Liver (tissue), 8 donors: ENCODE measurements at regions not wholly inside any gene's neighbourhood (a gene's known extent, or its start where the extent isn't known, plus 50 kb on each side); places are given as distances from the start of the nearest gene placed in this dataset.

Experiments used
- DNase-seq: peaks from one replicate; pipeline ENCODE4 v3.0.0-alpha.2; 2017; ENCODE audit warnings: low spot score
- H3K27ac ChIP-seq, 2 donors: one replicate each; pipeline ENCODE4 v1.7.0; 2013; ENCODE audit warnings: inconsistent platforms in 2 of 2, low read length in 2 of 2, control low read depth in 1 of 2, low read depth in 1 of 2, mild to moderate bottlenecking in 1 of 2
- H3K27me3 ChIP-seq, 4 donors: one replicate each; pipeline versions ENCODE4 v1.6.1 to v1.7.0; 2013; ENCODE audit warnings: low read length in 3 of 4, inconsistent platforms in 1 of 4, mild to moderate bottlenecking in 1 of 4, moderate library complexity in 1 of 4; ENCODE audit not compliant: control insufficient read depth in 4 of 4, insufficient read depth in 4 of 4
- H3K36me3 ChIP-seq, 4 donors: one replicate each; pipeline versions ENCODE4 v1.6.1 to v1.7.0; 2013; ENCODE audit warnings: low read length in 3 of 4, mild to moderate bottlenecking in 3 of 4, low read depth in 1 of 4, moderate library complexity in 1 of 4; ENCODE audit not compliant: control insufficient read depth in 4 of 4, insufficient read depth in 3 of 4
- H3K4me1 ChIP-seq, 4 donors: one replicate each; pipeline versions ENCODE4 v1.6.1 to v1.7.0; 2013; ENCODE audit warnings: low read length in 3 of 4, mild to moderate bottlenecking in 3 of 4, moderate library complexity in 1 of 4; ENCODE audit not compliant: control insufficient read depth in 4 of 4, insufficient read depth in 4 of 4
- H3K4me3 ChIP-seq, 3 donors: one replicate each; pipeline versions ENCODE4 v1.6.1 to v1.7.0; 2013; ENCODE audit warnings: low read length in 3 of 3, control low read depth in 1 of 3, low read depth in 1 of 3, mild to moderate bottlenecking in 1 of 3
- H3K9ac ChIP-seq, 2 donors: one replicate each; pipeline ENCODE4 v1.7.0; 2013; ENCODE audit warnings: low read length in 2 of 2, mild to moderate bottlenecking in 2 of 2, moderate library complexity in 2 of 2, control low read depth in 1 of 2, low read depth in 1 of 2
- H3K9me3 ChIP-seq, 4 donors: one replicate each; pipeline versions ENCODE4 v1.6.1 to v1.7.0; 2013; ENCODE audit warnings: low read length in 3 of 4; ENCODE audit not compliant: control insufficient read depth in 4 of 4
- EGR1 ChIP-seq, 2 donors: IDR thresholded peaks; 2 replicates each; pipeline ENCODE4 v1.6.1; 2016 to 2018; ENCODE audit warnings: antibody characterized with exemption in 2 of 2, low read depth in 2 of 2
- FOXA1 ChIP-seq: IDR thresholded peaks from 2 replicates; pipeline ENCODE4 v1.6.1; 2016; ENCODE audit warnings: antibody characterized with exemption
- FOXA2 ChIP-seq: IDR thresholded peaks from 2 replicates; pipeline ENCODE4 v1.6.1; 2016; ENCODE audit warnings: antibody characterized with exemption
- GABPA ChIP-seq, 2 donors: IDR thresholded peaks in 1 of 2; conservative IDR thresholded peaks in 1 of 2; 2 replicates each; pipeline ENCODE4 v1.6.1; 2016; ENCODE audit warnings: antibody characterized with exemption in 2 of 2, mild to moderate bottlenecking in 1 of 2, moderate library complexity in 1 of 2
- HNF4A ChIP-seq, 2 donors: conservative IDR thresholded peaks; 2 replicates each; pipeline ENCODE4 v1.6.1; 2016; ENCODE audit warnings: antibody characterized with exemption in 2 of 2, mild to moderate bottlenecking in 2 of 2
- HNF4G ChIP-seq: IDR thresholded peaks from 2 replicates; pipeline ENCODE4 v1.6.1; 2016; ENCODE audit warnings: antibody characterized with exemption
- JUND ChIP-seq, 2 donors: IDR thresholded peaks; 2 replicates each; pipeline ENCODE4 v1.6.1; 2016; ENCODE audit warnings: antibody characterized with exemption in 2 of 2
- NR2F2 ChIP-seq: IDR thresholded peaks from 2 replicates; pipeline ENCODE4 v1.6.1; 2016; ENCODE audit warnings: antibody characterized with exemption
- RAD21 ChIP-seq, 2 donors: IDR thresholded peaks; 2 replicates each; pipeline ENCODE4 v1.6.1; 2016; ENCODE audit warnings: antibody characterized with exemption in 2 of 2, mild to moderate bottlenecking in 2 of 2
- SP1 ChIP-seq: IDR thresholded peaks from 2 replicates; pipeline ENCODE4 v1.6.1; 2018; ENCODE audit warnings: antibody characterized with exemption, mild to moderate bottlenecking
- TAF1 ChIP-seq: conservative IDR thresholded peaks from 2 replicates; pipeline ENCODE4 v1.6.1; 2016; ENCODE audit warnings: antibody characterized with exemption, mild to moderate bottlenecking
- YY1 ChIP-seq: IDR thresholded peaks from 2 replicates; pipeline ENCODE4 v1.6.1; 2016; ENCODE audit warnings: antibody characterized with exemption, mild to moderate bottlenecking
- WGBS: extraction: QIAGEN DNeasy Blood & Tissue Kit; methylation state at CpG from one replicate; pipeline ENCODE4 v1.1.7; 2013; 5-methylcytosine and 5-hydroxymethylcytosine counted together
- TF ChIP-seq, protein P1 (sequence below): fragments of 150-350 bp; IDR thresholded peaks from 2 replicates; pipeline ENCODE4 v1.5.1; 2017; ENCODE audit warnings: improper control_type of control experiment, low read depth, low read length; ENCODE audit not compliant: missing input control
- TF ChIP-seq, protein P2 (sequence below): IDR thresholded peaks from 2 replicates; pipeline ENCODE4 v1.6.1; 2016; ENCODE audit warnings: antibody characterized with exemption
- TF ChIP-seq, protein P3 (sequence below): IDR thresholded peaks from 2 replicates; pipeline ENCODE4 v1.6.1; 2016; ENCODE audit warnings: antibody characterized with exemption, mild to moderate bottlenecking
- donor health status: healthy.
- donor health status: healthy.
- donor health status: healthy.
- donor health status: healthy.
- donor health status: healthy.

DNA sequence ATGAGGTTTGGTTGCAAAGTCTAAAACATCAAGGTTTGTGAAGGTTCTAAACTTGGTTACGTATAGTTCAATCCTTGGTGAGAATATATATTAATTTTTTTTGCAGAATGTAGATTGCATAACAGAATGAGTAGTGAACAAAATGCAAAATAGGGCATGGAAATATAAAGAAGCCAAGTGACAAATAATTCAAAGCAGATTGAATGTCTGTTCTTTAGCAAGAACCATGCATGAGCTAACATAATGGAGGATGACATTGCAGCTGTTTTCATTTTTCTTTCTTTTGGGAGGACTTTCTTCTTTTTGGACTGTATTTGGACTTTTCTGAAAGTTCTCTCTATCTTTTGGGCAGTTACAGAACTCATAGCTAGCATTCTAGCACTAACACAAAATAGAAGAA, 194.8 kb upstream of the MRPS30 start:
- WGBS: 76% methylated on average over 1 of the region's 1 CpG
- Histone ChIP-seq H3K9ac (no peak overlapping the region), H3K9me3 (no peaks in the 10 kb centered on the region), H3K4me1 (no peaks in the 10 kb centered on the region), H3K27ac (no peak overlapping the region), H3K27me3 (no peaks in the 10 kb centered on the region), H3K4me3 (no peak overlapping the region), H3K36me3 (no peaks in the 10 kb centered on the region)
- TF ChIP-seq, protein P1, sequence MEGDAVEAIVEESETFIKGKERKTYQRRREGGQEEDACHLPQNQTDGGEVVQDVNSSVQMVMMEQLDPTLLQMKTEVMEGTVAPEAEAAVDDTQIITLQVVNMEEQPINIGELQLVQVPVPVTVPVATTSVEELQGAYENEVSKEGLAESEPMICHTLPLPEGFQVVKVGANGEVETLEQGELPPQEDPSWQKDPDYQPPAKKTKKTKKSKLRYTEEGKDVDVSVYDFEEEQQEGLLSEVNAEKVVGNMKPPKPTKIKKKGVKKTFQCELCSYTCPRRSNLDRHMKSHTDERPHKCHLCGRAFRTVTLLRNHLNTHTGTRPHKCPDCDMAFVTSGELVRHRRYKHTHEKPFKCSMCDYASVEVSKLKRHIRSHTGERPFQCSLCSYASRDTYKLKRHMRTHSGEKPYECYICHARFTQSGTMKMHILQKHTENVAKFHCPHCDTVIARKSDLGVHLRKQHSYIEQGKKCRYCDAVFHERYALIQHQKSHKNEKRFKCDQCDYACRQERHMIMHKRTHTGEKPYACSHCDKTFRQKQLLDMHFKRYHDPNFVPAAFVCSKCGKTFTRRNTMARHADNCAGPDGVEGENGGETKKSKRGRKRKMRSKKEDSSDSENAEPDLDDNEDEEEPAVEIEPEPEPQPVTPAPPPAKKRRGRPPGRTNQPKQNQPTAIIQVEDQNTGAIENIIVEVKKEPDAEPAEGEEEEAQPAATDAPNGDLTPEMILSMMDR: no peak
- no peak for TF ChIP-seq HNF4A (conservative IDR thresholded peaks at IDR 0.05)
- DNase-seq: no peak

DNA sequence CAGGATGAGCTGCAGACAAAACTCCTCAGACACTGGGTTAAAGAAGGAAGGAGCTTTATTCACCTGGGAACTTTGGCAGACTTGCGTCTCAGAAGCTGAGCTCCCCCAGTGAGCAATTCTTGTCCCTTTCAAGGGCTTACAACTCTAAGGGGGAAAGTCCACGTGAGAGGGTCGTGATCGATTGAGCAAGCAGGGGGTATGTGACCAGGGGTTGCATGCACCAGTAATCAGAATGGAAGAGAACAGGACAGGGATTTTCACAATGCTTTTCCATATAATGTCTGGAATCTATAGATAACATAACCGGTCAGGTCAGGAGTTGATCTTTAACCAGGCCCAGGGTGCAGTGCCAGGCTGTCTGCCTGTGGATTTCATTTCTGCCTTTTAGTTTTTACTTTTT, 202.8 kb upstream of the MRPS30 start:
- H3K36me3 ChIP-seq: no peaks in the 10 kb centered on the region
- 68% methylated on average over 5 of the region's 5 CpGs for WGBS
- DNase-seq: no peak
- no peaks in the 10 kb centered on the region for H3K4me1 ChIP-seq
- H3K9me3 ChIP-seq: no peaks in the 10 kb centered on the region
- H3K27ac ChIP-seq: no peak overlapping the region
- peaks cover 0 to 4% (median 0%) of the 10 kb centered on the region in 4 donors for H3K27me3 ChIP-seq
- H3K4me3 ChIP-seq: no peak overlapping the region
- no peak overlapping the region for H3K9ac ChIP-seq
- TF ChIP-seq FOXA2 (no peak), EGR1 (IDR thresholded peaks at IDR 0.05; ENCODE audit: low read depth in 2 of 2) (no peak), FOXA1 (no peak), YY1 (no peak), RAD21 (IDR thresholded peaks at IDR 0.05) (no peak), JUND (IDR thresholded peaks at IDR 0.05) (no peak), GABPA (IDR thresholded peaks at IDR 0.05 in 1 of 2, conservative IDR thresholded peaks at IDR 0.05 in 1 of 2) (no peak), NR2F2 (no peak)
- TF ChIP-seq, protein P1: no peak

DNA sequence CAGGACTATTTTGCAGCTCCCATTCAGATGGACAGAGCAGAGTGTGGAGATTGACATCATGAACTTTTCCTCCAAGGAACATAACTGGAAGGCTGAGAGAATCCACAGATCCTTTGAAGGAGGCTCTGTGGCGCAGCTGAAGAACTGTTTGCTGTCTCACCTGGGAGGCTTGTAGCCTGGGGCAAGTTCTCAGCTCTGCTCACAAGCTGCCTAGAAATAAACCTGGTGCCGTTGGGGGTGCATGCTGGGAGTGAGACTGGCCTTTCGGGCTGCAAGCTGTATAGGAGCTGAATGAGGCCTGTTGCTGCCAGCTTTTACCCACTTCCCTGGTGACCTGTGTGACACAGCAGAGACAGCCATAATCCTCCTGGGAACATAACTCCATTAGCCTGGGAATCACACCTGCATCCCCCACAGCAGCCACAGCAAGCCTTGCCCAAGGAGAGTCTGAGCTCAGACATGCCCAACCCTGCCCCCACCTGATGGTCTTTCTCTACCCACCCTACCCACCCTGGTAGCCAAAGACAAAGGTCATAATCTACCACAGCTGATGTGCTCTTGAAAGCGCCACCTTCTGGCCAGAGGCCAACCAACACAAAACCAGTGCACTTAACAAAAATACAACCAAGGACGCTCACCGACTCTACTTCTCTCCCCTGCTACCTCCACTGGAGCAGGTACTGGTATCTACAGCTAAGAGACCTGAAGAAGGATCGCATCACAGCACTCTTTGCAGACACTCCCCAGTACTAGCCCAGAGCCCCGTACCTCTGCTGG, 205.1 kb upstream of the MRPS30 start:
- Histone ChIP-seq H3K4me3 (no peak overlapping the region), H3K36me3 (no peaks in the 10 kb centered on the region), H3K4me1 (no peaks in the 10 kb centered on the region), H3K27ac (no peak overlapping the region), H3K9ac (no peak overlapping the region), H3K27me3 (peaks cover 0 to 4% (median 0%) of the 10 kb centered on the region in 4 donors), H3K9me3 (no peaks in the 10 kb centered on the region)
- no peak for DNase-seq
- 75% methylated on average over 8 of the region's 8 CpGs for WGBS
- TF ChIP-seq FOXA1 (no peak), EGR1 (IDR thresholded peaks at IDR 0.05; ENCODE audit: low read depth in 2 of 2) (no peak), RAD21 (IDR thresholded peaks at IDR 0.05) (no peak), NR2F2 (no peak), HNF4A (conservative IDR thresholded peaks at IDR 0.05) (no peak), HNF4G (no peak), JUND (IDR thresholded peaks at IDR 0.05) (no peak), TAF1 (no peak), SP1 (no peak), YY1 (no peak), FOXA2 (no peak)
- TF ChIP-seq, protein P1: no peak
- TF ChIP-seq, protein P2, sequence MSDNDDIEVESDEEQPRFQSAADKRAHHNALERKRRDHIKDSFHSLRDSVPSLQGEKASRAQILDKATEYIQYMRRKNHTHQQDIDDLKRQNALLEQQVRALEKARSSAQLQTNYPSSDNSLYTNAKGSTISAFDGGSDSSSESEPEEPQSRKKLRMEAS: no peak
- TF ChIP-seq, protein P3, sequence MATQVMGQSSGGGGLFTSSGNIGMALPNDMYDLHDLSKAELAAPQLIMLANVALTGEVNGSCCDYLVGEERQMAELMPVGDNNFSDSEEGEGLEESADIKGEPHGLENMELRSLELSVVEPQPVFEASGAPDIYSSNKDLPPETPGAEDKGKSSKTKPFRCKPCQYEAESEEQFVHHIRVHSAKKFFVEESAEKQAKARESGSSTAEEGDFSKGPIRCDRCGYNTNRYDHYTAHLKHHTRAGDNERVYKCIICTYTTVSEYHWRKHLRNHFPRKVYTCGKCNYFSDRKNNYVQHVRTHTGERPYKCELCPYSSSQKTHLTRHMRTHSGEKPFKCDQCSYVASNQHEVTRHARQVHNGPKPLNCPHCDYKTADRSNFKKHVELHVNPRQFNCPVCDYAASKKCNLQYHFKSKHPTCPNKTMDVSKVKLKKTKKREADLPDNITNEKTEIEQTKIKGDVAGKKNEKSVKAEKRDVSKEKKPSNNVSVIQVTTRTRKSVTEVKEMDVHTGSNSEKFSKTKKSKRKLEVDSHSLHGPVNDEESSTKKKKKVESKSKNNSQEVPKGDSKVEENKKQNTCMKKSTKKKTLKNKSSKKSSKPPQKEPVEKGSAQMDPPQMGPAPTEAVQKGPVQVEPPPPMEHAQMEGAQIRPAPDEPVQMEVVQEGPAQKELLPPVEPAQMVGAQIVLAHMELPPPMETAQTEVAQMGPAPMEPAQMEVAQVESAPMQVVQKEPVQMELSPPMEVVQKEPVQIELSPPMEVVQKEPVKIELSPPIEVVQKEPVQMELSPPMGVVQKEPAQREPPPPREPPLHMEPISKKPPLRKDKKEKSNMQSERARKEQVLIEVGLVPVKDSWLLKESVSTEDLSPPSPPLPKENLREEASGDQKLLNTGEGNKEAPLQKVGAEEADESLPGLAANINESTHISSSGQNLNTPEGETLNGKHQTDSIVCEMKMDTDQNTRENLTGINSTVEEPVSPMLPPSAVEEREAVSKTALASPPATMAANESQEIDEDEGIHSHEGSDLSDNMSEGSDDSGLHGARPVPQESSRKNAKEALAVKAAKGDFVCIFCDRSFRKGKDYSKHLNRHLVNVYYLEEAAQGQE: no peak
